ENCODE measurements at regions not wholly inside any gene's neighbourhood (a gene's known extent, or its start where the extent isn't known, plus 50 kb on each side); places are given as distances from the start of the nearest gene placed in this dataset.

DNA sequence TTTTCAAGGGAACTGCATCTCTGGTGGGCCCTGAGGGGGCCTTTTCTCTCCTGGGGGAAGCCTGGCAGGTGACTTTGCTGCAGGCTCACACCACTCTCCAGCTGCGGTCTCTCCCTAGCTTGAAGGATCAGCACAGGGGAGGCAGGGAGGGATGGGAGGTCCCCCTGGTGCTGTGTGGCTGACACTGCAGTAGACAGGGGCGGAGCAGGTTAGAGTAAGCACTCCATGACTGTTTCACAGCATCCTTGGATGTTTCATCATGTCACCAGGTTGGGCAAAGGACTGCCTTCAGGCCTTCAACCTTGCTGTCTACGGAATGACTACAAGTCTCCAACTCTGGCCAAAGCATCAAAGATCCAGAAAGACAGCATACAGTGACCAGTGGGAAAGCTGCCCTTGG, 470.7 kb downstream of the CDK5RAP2 start:
- no peaks in the 10 kb centered on the region for H3K36me3 ChIP-seq (ENCODE audit: control insufficient read depth in 1 of 2, insufficient read depth in 2 of 2, low read depth in 1 of 2, low read length in 2 of 2)
- no peak overlapping the region for H3K9ac ChIP-seq (ENCODE audit: low read length)
- H2BK12ac ChIP-seq (ENCODE audit: low read length in 2 of 2), result no peak overlapping the region
- no peaks in the 10 kb centered on the region for H3K79me1 ChIP-seq (replicated peaks; ENCODE audit: low read length, poor library complexity, severe bottlenecking)
- H3K27me3 ChIP-seq (ENCODE audit: control insufficient read depth in 1 of 2, insufficient read depth in 1 of 2, low read length in 2 of 2), result peaks cover 0 to 4% of the 10 kb centered on the region in 2 experiments
- H2AK5ac ChIP-seq (ENCODE audit: low read length, severe bottlenecking), result no peak overlapping the region
- H3K9me3 ChIP-seq (ENCODE audit: control insufficient read depth, low read length), result no peaks in the 10 kb centered on the region
- H3K18ac ChIP-seq (ENCODE audit: low read depth in 1 of 2, low read length in 2 of 2), result no peak overlapping the region
- no peak overlapping the region for H2BK15ac ChIP-seq (ENCODE audit: low read depth, poor library complexity, severe bottlenecking)
- H2BK5ac ChIP-seq (ENCODE audit: low read depth, low read length, poor library complexity, severe bottlenecking), result no peak overlapping the region
- no peak overlapping the region for H4K91ac ChIP-seq (ENCODE audit: low read length)
- 39% methylated on average over 3 of the region's 3 CpGs for WGBS
- H3K4me1 ChIP-seq (ENCODE audit: control insufficient read depth, insufficient read depth, low read depth, low read length), result no peaks in the 10 kb centered on the region
- H2AFZ ChIP-seq (ENCODE audit: low read depth, low read length), result no peak overlapping the region
- H3K4me3 ChIP-seq (ENCODE audit: insufficient read depth in 1 of 2, low read depth in 1 of 2, low read length in 2 of 2), result no peak overlapping the region
- DNase-seq, result no peak
- no peak overlapping the region for H3K27ac ChIP-seq (ENCODE audit: low read length, poor library complexity, severe bottlenecking)
- H3K4ac ChIP-seq (ENCODE audit: low read depth in 1 of 2, low read length in 2 of 2), result no peak overlapping the region
- no peak overlapping the region for H3K23ac ChIP-seq (ENCODE audit: low read length in 2 of 2)
- H4K8ac ChIP-seq (ENCODE audit: low read length), result no peak overlapping the region
- no peak overlapping the region for H2BK120ac ChIP-seq (ENCODE audit: low read depth, low read length)
- no peak overlapping the region for H3K4me2 ChIP-seq (ENCODE audit: low read length, poor library complexity, severe bottlenecking)
- no peak overlapping the region for H3K14ac ChIP-seq (ENCODE audit: low read length in 2 of 2)

DNA sequence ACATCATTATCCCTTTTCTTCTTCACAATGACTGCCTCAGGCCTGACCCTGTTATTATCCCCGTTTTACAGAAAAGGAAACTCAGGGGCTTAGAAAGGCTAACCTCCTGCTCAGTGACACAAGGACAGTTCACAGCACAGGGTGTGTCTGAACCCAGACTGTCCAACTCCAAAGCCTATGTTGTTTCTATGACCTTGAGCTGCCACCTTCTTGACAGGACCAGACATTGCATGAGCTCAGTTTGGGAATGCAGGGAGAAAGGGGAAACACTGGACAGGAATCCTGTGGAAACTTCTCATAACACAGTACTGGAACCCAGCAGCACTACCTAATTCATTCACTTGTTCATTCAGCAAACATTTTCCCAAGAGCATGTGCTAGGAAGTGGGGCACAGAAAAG, 472.8 kb downstream of the CDK5RAP2 start:
- Histone ChIP-seq H2BK5ac (ENCODE audit: low read depth, low read length, poor library complexity, severe bottlenecking) (no peak overlapping the region), H3K14ac (ENCODE audit: low read length in 2 of 2) (no peak overlapping the region)

DNA sequence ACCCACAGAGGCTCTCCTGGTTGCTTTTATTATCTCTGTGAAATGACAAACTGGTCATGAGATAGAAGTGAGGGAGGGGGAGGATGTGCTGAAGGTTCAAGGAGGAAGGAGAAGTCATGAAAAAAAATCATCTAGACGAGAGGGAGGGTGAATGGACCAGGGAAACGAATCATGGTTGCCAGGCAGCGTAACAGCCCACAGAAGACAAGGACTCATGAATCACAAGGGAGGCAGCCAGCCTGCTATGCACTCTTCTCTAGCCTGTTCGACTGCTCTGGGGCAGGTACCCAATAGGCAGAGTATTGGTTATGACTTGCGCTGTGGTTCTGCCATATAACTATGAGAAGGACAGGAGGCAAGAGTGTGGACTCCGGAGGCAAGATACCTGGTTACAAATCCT, 475.2 kb downstream of the CDK5RAP2 start:
- Histone ChIP-seq H2BK12ac (ENCODE audit: low read length in 2 of 2) (no peak overlapping the region), H4K8ac (ENCODE audit: low read length) (no peak overlapping the region), H3K79me1 (replicated peaks; ENCODE audit: low read length, poor library complexity, severe bottlenecking) (no peaks in the 10 kb centered on the region), H3K27ac (ENCODE audit: low read length, poor library complexity, severe bottlenecking) (no peak overlapping the region), H3K9me3 (ENCODE audit: control insufficient read depth, low read length) (no peaks in the 10 kb centered on the region), H3K4me1 (ENCODE audit: control insufficient read depth, insufficient read depth, low read depth, low read length) (no peaks in the 10 kb centered on the region), H2AFZ (ENCODE audit: low read depth, low read length) (no peak overlapping the region), H3K14ac (ENCODE audit: low read length in 2 of 2) (no peak overlapping the region), H2BK120ac (ENCODE audit: low read depth, low read length) (no peak overlapping the region), H3K4me2 (ENCODE audit: low read length, poor library complexity, severe bottlenecking) (no peak overlapping the region), H4K91ac (ENCODE audit: low read length) (no peak overlapping the region), H3K4me3 (ENCODE audit: insufficient read depth in 1 of 2, low read depth in 1 of 2, low read length in 2 of 2) (no peak overlapping the region), H3K9ac (ENCODE audit: low read length) (no peak overlapping the region), H2BK15ac (ENCODE audit: low read depth, poor library complexity, severe bottlenecking) (no peak overlapping the region), H2AK5ac (ENCODE audit: low read length, severe bottlenecking) (no peak overlapping the region), H3K27me3 (ENCODE audit: control insufficient read depth in 1 of 2, insufficient read depth in 1 of 2, low read length in 2 of 2) (peaks cover 0 to 4% of the 10 kb centered on the region in 2 experiments), H3K4ac (ENCODE audit: low read depth in 1 of 2, low read length in 2 of 2) (no peak overlapping the region), H3K23ac (ENCODE audit: low read length in 2 of 2) (no peak overlapping the region), H2BK5ac (ENCODE audit: low read depth, low read length, poor library complexity, severe bottlenecking) (no peak overlapping the region), H3K18ac (ENCODE audit: low read depth in 1 of 2, low read length in 2 of 2) (no peak overlapping the region), H3K36me3 (ENCODE audit: control insufficient read depth in 1 of 2, insufficient read depth in 2 of 2, low read depth in 1 of 2, low read length in 2 of 2) (no peaks in the 10 kb centered on the region)
- 70% methylated on average over 6 of the region's 6 CpGs for WGBS
- no peak for DNase-seq

More for the DNA sequence above, 472.8 kb downstream of the CDK5RAP2 start:
- Histone ChIP-seq H3K79me1 (replicated peaks; ENCODE audit: low read length, poor library complexity, severe bottlenecking) (no peaks in the 10 kb centered on the region), H3K9ac (ENCODE audit: low read length) (no peak overlapping the region), H2AFZ (ENCODE audit: low read depth, low read length) (no peak overlapping the region), H4K8ac (ENCODE audit: low read length) (no peak overlapping the region), H2AK5ac (ENCODE audit: low read length, severe bottlenecking) (no peak overlapping the region), H3K4me1 (ENCODE audit: control insufficient read depth, insufficient read depth, low read depth, low read length) (no peaks in the 10 kb centered on the region), H2BK120ac (ENCODE audit: low read depth, low read length) (no peak overlapping the region), H2BK12ac (ENCODE audit: low read length in 2 of 2) (no peak overlapping the region), H3K4me2 (ENCODE audit: low read length, poor library complexity, severe bottlenecking) (no peak overlapping the region), H3K36me3 (ENCODE audit: control insufficient read depth in 1 of 2, insufficient read depth in 2 of 2, low read depth in 1 of 2, low read length in 2 of 2) (no peaks in the 10 kb centered on the region), H3K23ac (ENCODE audit: low read length in 2 of 2) (no peak overlapping the region), H3K4ac (ENCODE audit: low read depth in 1 of 2, low read length in 2 of 2) (no peak overlapping the region), H3K4me3 (ENCODE audit: insufficient read depth in 1 of 2, low read depth in 1 of 2, low read length in 2 of 2) (no peak overlapping the region), H4K91ac (ENCODE audit: low read length) (no peak overlapping the region), H3K27ac (ENCODE audit: low read length, poor library complexity, severe bottlenecking) (no peak overlapping the region), H3K27me3 (ENCODE audit: control insufficient read depth in 1 of 2, insufficient read depth in 1 of 2, low read length in 2 of 2) (peaks cover 0 to 4% of the 10 kb centered on the region in 2 experiments), H3K9me3 (ENCODE audit: control insufficient read depth, low read length) (no peaks in the 10 kb centered on the region), H3K18ac (ENCODE audit: low read depth in 1 of 2, low read length in 2 of 2) (no peak overlapping the region), H2BK15ac (ENCODE audit: low read depth, poor library complexity, severe bottlenecking) (no peak overlapping the region)
- WGBS, result 83% methylated on average over 1 of the region's 1 CpG
- no peak for DNase-seq

DNA sequence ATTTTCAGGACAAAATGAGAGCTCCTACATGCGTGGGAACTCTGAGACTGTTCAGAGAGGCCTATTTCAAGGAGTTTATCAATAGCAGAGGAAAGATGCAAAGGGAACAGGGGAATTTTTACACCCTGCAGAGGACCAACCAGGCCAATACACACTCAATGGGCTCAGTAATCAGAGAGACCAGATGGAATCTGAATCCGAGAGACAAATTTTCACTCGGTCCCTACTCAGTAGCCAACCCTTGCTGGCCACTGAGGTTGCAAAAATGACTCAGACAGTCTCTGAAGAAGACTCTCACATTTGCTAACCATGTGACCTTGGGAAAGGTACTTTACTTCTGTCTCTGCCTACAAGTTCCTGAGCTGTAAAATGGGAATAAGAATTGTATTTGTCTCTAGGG, 479.4 kb downstream of the CDK5RAP2 start:
- H4K8ac ChIP-seq (ENCODE audit: low read length), result no peak overlapping the region
- no peak overlapping the region for H4K91ac ChIP-seq (ENCODE audit: low read length)
- no peak overlapping the region for H3K4me3 ChIP-seq (ENCODE audit: insufficient read depth in 1 of 2, low read depth in 1 of 2, low read length in 2 of 2)
- peaks cover 0 to 4% of the 10 kb centered on the region in 2 experiments for H3K27me3 ChIP-seq (ENCODE audit: control insufficient read depth in 1 of 2, insufficient read depth in 1 of 2, low read length in 2 of 2)
- WGBS, result 61% methylated on average over 3 of the region's 3 CpGs
- no peak overlapping the region for H2BK15ac ChIP-seq (ENCODE audit: low read depth, poor library complexity, severe bottlenecking)
- H3K9me3 ChIP-seq (ENCODE audit: control insufficient read depth, low read length), result no peaks in the 10 kb centered on the region
- H3K4ac ChIP-seq (ENCODE audit: low read depth in 1 of 2, low read length in 2 of 2), result no peak overlapping the region
- no peak overlapping the region for H3K27ac ChIP-seq (ENCODE audit: low read length, poor library complexity, severe bottlenecking)
- no peak overlapping the region for H2BK5ac ChIP-seq (ENCODE audit: low read depth, low read length, poor library complexity, severe bottlenecking)
- H3K14ac ChIP-seq (ENCODE audit: low read length in 2 of 2), result no peak overlapping the region
- H3K9ac ChIP-seq (ENCODE audit: low read length), result no peak overlapping the region
- H2AFZ ChIP-seq (ENCODE audit: low read depth, low read length), result no peak overlapping the region
- H2BK12ac ChIP-seq (ENCODE audit: low read length in 2 of 2), result no peak overlapping the region
- H2BK120ac ChIP-seq (ENCODE audit: low read depth, low read length), result no peak overlapping the region
- H3K79me1 ChIP-seq (replicated peaks; ENCODE audit: low read length, poor library complexity, severe bottlenecking), result no peaks in the 10 kb centered on the region
- H3K4me2 ChIP-seq (ENCODE audit: low read length, poor library complexity, severe bottlenecking), result no peak overlapping the region
- DNase-seq, result no peak
- no peak overlapping the region for H2AK5ac ChIP-seq (ENCODE audit: low read length, severe bottlenecking)
- no peak overlapping the region for H3K23ac ChIP-seq (ENCODE audit: low read length in 2 of 2)
- H3K18ac ChIP-seq (ENCODE audit: low read depth in 1 of 2, low read length in 2 of 2), result no peak overlapping the region
- no peaks in the 10 kb centered on the region for H3K4me1 ChIP-seq (ENCODE audit: control insufficient read depth, insufficient read depth, low read depth, low read length)
- H3K36me3 ChIP-seq (ENCODE audit: control insufficient read depth in 1 of 2, insufficient read depth in 2 of 2, low read depth in 1 of 2, low read length in 2 of 2), result no peaks in the 10 kb centered on the region

Measured in mesenchymal stem cell (in vitro differentiated cells and primary cell).